Thymus (tissue), 11 donors: ENCODE measurements at regions not wholly inside any gene's neighbourhood (a gene's known extent, or its start where the extent isn't known, plus 50 kb on each side); places are given as distances from the start of the nearest gene placed in this dataset.

Experiments used
- DNase-seq, 9 donors: peaks; one replicate each; pipeline ENCODE4 v3.0.0-alpha.2; 2013; ENCODE audit warnings: low spot score in 9 of 9, low read depth in 6 of 9, missing footprints in 1 of 9
- H3K27ac ChIP-seq, 2 donors: one replicate each; pipeline ENCODE4 v1.5.1; 2013; ENCODE audit warnings: control low read depth in 1 of 2, low read depth in 1 of 2, low read length in 1 of 2, mild to moderate bottlenecking in 1 of 2, moderate library complexity in 1 of 2
- H3K27me3 ChIP-seq, 2 donors: one replicate each; pipeline ENCODE4 v1.5.1; 2013; ENCODE audit warnings: low read length in 1 of 2; ENCODE audit not compliant: control insufficient read depth in 2 of 2, insufficient read depth in 1 of 2
- H3K36me3 ChIP-seq, 2 donors: one replicate each; pipeline ENCODE4 v1.5.1; 2013; ENCODE audit warnings: low read length in 1 of 2, mild to moderate bottlenecking in 1 of 2, moderate library complexity in 1 of 2; ENCODE audit not compliant: control insufficient read depth in 2 of 2, insufficient read depth in 2 of 2
- H3K4me1 ChIP-seq, 2 donors: one replicate each; pipeline ENCODE4 v1.5.1; 2013; ENCODE audit warnings: low read length in 2 of 2; ENCODE audit not compliant: control insufficient read depth in 2 of 2, insufficient read depth in 2 of 2
- H3K4me3 ChIP-seq, 2 donors: one replicate each; pipeline ENCODE4 v1.5.1; 2013; ENCODE audit warnings: low read length in 2 of 2, control low read depth in 1 of 2, mild to moderate bottlenecking in 1 of 2
- H3K9me3 ChIP-seq, 2 donors: one replicate each; pipeline ENCODE4 v1.5.1; 2013; ENCODE audit warnings: low read length in 1 of 2, mild to moderate bottlenecking in 1 of 2; ENCODE audit not compliant: control insufficient read depth in 2 of 2, insufficient read depth in 1 of 2
- WGBS: extraction: QIAGEN DNeasy Blood & Tissue Kit; methylation state at CpG from one replicate; pipeline ENCODE4 v1.1.7; 2013; 5-methylcytosine and 5-hydroxymethylcytosine counted together
- donor health status: healthy.

- H3K27ac ChIP-seq: no peak overlapping the region
- no peaks in the 10 kb centered on the region for H3K27me3 ChIP-seq
- no peaks in the 10 kb centered on the region for H3K36me3 ChIP-seq
- WGBS: 92% methylated on average over 4 of the region's 4 CpGs
- DNase-seq: no peak
- no peaks in the 10 kb centered on the region for H3K4me1 ChIP-seq
- H3K9me3 ChIP-seq: no peaks in the 10 kb centered on the region
- H3K4me3 ChIP-seq: no peak overlapping the region
Observed at GRCh38 chr17:53891726-53892125, 69.0 kb downstream of the KIF2B start.

DNA sequence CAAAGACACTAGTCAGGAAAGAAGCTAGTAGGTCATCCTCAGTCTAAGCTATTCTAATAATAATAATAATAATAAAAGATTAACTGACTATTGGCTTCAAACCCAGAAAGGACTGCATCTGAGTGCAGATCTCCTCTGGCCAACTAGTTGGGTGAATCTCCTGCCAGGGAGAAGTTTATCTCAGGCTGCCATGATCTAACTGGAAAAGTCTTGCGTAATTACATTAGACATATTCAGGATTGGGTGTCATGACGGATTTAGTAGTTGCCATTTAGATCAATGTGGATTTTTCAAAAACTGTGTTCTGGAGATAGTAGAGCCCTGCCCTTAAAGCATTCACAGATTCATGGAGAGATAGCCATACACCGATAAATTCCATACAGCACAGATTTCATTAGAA is 69.5 kb downstream of the KIF2B start:
- Histone ChIP-seq H3K27me3 (no peaks in the 10 kb centered on the region), H3K27ac (no peak overlapping the region), H3K36me3 (no peaks in the 10 kb centered on the region), H3K4me3 (no peak overlapping the region), H3K9me3 (no peaks in the 10 kb centered on the region), H3K4me1 (no peaks in the 10 kb centered on the region)
- no peak for DNase-seq
- WGBS: 96% methylated on average over 3 of the region's 3 CpGs

- no peaks in the 10 kb centered on the region for H3K4me1 ChIP-seq
- no peaks in the 10 kb centered on the region for H3K36me3 ChIP-seq
- H3K4me3 ChIP-seq: no peak overlapping the region
- H3K27ac ChIP-seq: no peak overlapping the region
- DNase-seq: no peak
- no peaks in the 10 kb centered on the region for H3K9me3 ChIP-seq
- 46% methylated on average over 1 of the region's 1 CpG for WGBS
- H3K27me3 ChIP-seq: no peaks in the 10 kb centered on the region
Observed at GRCh38 chr17:53894591-53894990, 71.9 kb downstream of the KIF2B start.

GRCh38 chr17:53896047-53896446 is 73.3 kb downstream of the KIF2B start:
- Histone ChIP-seq H3K27me3 (no peaks in the 10 kb centered on the region), H3K9me3 (no peaks in the 10 kb centered on the region), H3K4me1 (no peaks in the 10 kb centered on the region), H3K4me3 (no peak overlapping the region), H3K36me3 (no peaks in the 10 kb centered on the region), H3K27ac (no peak overlapping the region)
- 89% methylated on average over 1 of the region's 1 CpG for WGBS
- no peak for DNase-seq

GRCh38 chr17:53900951-53901350 is 78.2 kb downstream of the KIF2B start:
- Histone ChIP-seq H3K27me3 (no peaks in the 10 kb centered on the region), H3K4me1 (no peaks in the 10 kb centered on the region), H3K36me3 (no peaks in the 10 kb centered on the region), H3K27ac (no peak overlapping the region), H3K4me3 (no peak overlapping the region), H3K9me3 (no peaks in the 10 kb centered on the region)
- 91% methylated on average over 1 of the region's 1 CpG for WGBS
- DNase-seq: no peak

GRCh38 chr17:53907435-53907834 is 84.7 kb downstream of the KIF2B start:
- Histone ChIP-seq H3K27me3 (no peaks in the 10 kb centered on the region), H3K4me3 (no peak overlapping the region), H3K4me1 (no peaks in the 10 kb centered on the region), H3K36me3 (no peaks in the 10 kb centered on the region), H3K9me3 (no peaks in the 10 kb centered on the region), H3K27ac (no peak overlapping the region)
- 62% methylated on average over 1 of the region's 1 CpG for WGBS
- no peak for DNase-seq

- Histone ChIP-seq H3K36me3 (no peaks in the 10 kb centered on the region), H3K4me3 (no peak overlapping the region), H3K9me3 (no peaks in the 10 kb centered on the region), H3K4me1 (no peaks in the 10 kb centered on the region), H3K27ac (no peak overlapping the region), H3K27me3 (no peaks in the 10 kb centered on the region)
- whole genome bisulfite sequencing: 97% methylated on average over 3 of the region's 3 CpGs
- DNase-seq: no peak
Observed at GRCh38 chr17:53909802-53910201, 87.1 kb downstream of the KIF2B start.

DNA sequence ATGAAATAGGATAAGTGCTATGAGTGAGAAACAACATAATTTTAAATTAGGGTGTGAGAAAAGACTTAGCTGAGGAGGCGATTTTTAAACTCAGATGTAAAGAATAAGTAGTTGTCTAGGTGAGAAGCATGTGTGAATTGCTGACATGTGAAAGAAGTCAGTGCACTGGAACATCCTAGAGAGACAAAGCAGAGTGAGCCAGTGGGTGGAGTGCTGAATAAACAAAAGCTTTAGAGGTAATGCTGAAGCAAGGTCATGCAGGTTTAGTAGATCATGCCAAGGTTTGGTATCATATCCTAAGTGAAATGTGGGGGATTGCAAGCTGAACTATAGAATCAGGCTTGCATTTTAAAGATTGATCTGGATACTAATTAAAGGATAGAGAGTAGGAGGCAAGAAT is 89.4 kb downstream of the KIF2B start:
- Histone ChIP-seq H3K9me3 (no peaks in the 10 kb centered on the region), H3K27ac (no peak overlapping the region), H3K36me3 (no peaks in the 10 kb centered on the region), H3K27me3 (no peaks in the 10 kb centered on the region), H3K4me1 (no peaks in the 10 kb centered on the region), H3K4me3 (no peak overlapping the region)
- 69% methylated on average over 1 of the region's 1 CpG for WGBS
- DNase-seq: no peak

DNA sequence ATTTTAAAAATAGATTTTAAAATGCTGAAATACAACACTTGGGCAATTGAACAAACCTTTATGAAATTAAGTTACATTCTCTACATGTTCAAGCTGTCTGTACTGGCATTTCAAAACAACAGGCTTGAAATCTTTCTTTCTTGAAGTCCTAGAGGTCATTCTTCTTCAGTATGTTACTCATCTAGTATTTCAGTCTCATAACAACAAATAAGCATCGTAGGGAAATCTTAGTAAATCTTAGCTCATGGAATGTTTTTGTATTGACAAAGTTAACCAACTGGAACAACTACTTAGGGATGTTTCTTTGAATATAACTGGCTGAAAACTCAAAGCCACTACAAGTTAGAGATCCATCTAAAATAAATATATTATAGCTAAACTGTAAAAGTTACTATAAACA is 96.6 kb downstream of the KIF2B start:
- no peaks in the 10 kb centered on the region for H3K27me3 ChIP-seq
- no peaks in the 10 kb centered on the region for H3K36me3 ChIP-seq
- H3K9me3 ChIP-seq: no peaks in the 10 kb centered on the region
- no peak overlapping the region for H3K4me3 ChIP-seq
- no peak overlapping the region for H3K27ac ChIP-seq
- whole genome bisulfite sequencing: 93% methylated on average over 1 of the region's 1 CpG
- no peak for DNase-seq
- H3K4me1 ChIP-seq: no peaks in the 10 kb centered on the region
